HCT116 (cell line): ENCODE measurements at regions not wholly inside any gene's neighbourhood (a gene's known extent, or its start where the extent isn't known, plus 50 kb on each side); places are given as distances from the start of the nearest gene placed in this dataset.

Experiments
- ATAC-seq: fragments of 200-7000 bp; cut with Tn5 transposase; 2 replicates; pipeline ENCODE4 v1.9.1; 2020; ENCODE audit warnings: mild to moderate bottlenecking, moderate library complexity
- BruUV-seq: library from RNA; stranded (reverse); fragments of 400-500 nt; replicated peaks from 2 replicates; lab custom pipeline; 2021; lab: Mats Ljungman, UMichigan
- CTCF ChIA-PET: fragments of 300-600 bp; sonication (Branson Sonifier 250); formaldehyde crosslinking; loops from one replicate; lab custom pipeline; 2021; ENCODE audit warnings: antibody characterized with exemption; lab: Charles Lee
- POLR2A ChIA-PET: fragments of 300-600, 350-600 bp; sonication (Branson Sonifier 250); formaldehyde crosslinking; loops from one replicate; lab custom pipeline; 2021; ENCODE audit warnings: antibody characterized with exemption; lab: Charles Lee
- RAD21 ChIA-PET, 2 experiments: fragments of 300-600 bp; sonication (Branson Sonifier 250); formaldehyde crosslinking; loops; one replicate each; lab custom pipeline; 2023; ENCODE audit warnings: low total read pairs in 2 of 2; ENCODE audit not compliant: uncharacterized antibody in 2 of 2, unreplicated experiment in 2 of 2, low non-redundant PET in 1 of 2; lab: Charles Lee
- DNase-seq: peaks from one replicate; pipeline ENCODE4 v3.0.0-alpha.2; 2010; ENCODE audit warnings: low read depth, low spot score
- H2AFZ ChIP-seq: fragments of 200-600 bp; shearing (Covaris generic), sonication (generic); 2 replicates; pipeline ENCODE4 v1.6.1; 2017; ENCODE audit warnings: low read depth, mixed run types, mixed read lengths, antibody characterized with exemption, low read length; ENCODE audit not compliant: poor library complexity, severe bottlenecking
- H3K27ac ChIP-seq: 2 replicates; pipeline ENCODE4 v1.5.1; 2012; ENCODE audit warnings: low read depth, low read length
- H3K27me3 ChIP-seq: fragments of 200-600 bp; sonication (generic); 2 replicates; pipeline ENCODE4 v1.6.1; 2016; ENCODE audit warnings: mixed run types, low read length, mixed read lengths; ENCODE audit not compliant: insufficient read depth
- H3K36me3 ChIP-seq, 2 experiments: fragments of 200-500 bp in 1 of 2; fragments of 200-600 bp in 1 of 2; sonication (Bioruptor generic) in 1 of 2; sonication (generic) in 1 of 2; 2 replicates each; pipeline versions ENCODE4 v1.5.1 to v1.6.1; 2014 to 2016; ENCODE audit warnings: low read length in 2 of 2, inconsistent platforms in 1 of 2, mixed read lengths in 1 of 2, mixed run types in 1 of 2; ENCODE audit not compliant: insufficient read depth in 2 of 2, control insufficient read depth in 1 of 2
- H3K4me1 ChIP-seq, 2 experiments: fragments of 200-600 bp in 1 of 2; sonication (generic) in 1 of 2; 2 replicates each; pipeline versions ENCODE4 v1.5.1 to v1.6.1; 2012 to 2017; ENCODE audit warnings: low read length in 2 of 2, inconsistent platforms in 1 of 2, mild to moderate bottlenecking in 1 of 2, mixed read lengths in 1 of 2, mixed run types in 1 of 2, moderate library complexity in 1 of 2; ENCODE audit not compliant: insufficient read depth in 2 of 2, control insufficient read depth in 1 of 2
- H3K4me2 ChIP-seq: fragments of 200-600 bp; sonication (generic); 2 replicates; pipeline ENCODE4 v1.6.1; 2017; ENCODE audit warnings: mixed run types, low read length, mixed read lengths
- H3K4me3 ChIP-seq, 2 experiments: fragments of 200-600 bp in 1 of 2; sonication (generic) in 1 of 2; replicated peaks in 1 of 2; 2 replicates each; pipeline ENCODE4 v1.5.1; 2011 to 2016; ENCODE audit warnings: low read length in 2 of 2, control low read depth in 1 of 2, low read depth in 1 of 2, mild to moderate bottlenecking in 1 of 2, mixed read lengths in 1 of 2, mixed run types in 1 of 2
- H3K79me2 ChIP-seq: fragments of 200-600 bp; sonication (generic); 2 replicates; pipeline ENCODE4 v1.6.1; 2017; ENCODE audit warnings: mild to moderate bottlenecking, mixed run types, low read length, moderate library complexity, mixed read lengths; ENCODE audit not compliant: insufficient read depth
- H3K9ac ChIP-seq: fragments of 200-600 bp; sonication (generic); 2 replicates; pipeline ENCODE4 v1.6.1; 2016; ENCODE audit warnings: low read length, mixed read lengths
- H3K9me2 ChIP-seq: fragments of 200-600 bp; sonication (generic), shearing (Covaris generic); 2 replicates; pipeline ENCODE4 v1.6.1; 2017; ENCODE audit warnings: mixed run types, mild to moderate bottlenecking, moderate library complexity; ENCODE audit not compliant: insufficient read depth
- H3K9me3 ChIP-seq, 2 experiments: fragments of 200-500 bp in 1 of 2; fragments of 200-600 bp in 1 of 2; sonication (Bioruptor generic) in 1 of 2; sonication (generic) in 1 of 2; 2 replicates each; pipeline ENCODE4 v1.6.1; 2014 to 2017; ENCODE audit warnings: low read length in 2 of 2, mixed read lengths in 2 of 2, inconsistent platforms in 1 of 2, low read depth in 1 of 2, mild to moderate bottlenecking in 1 of 2, mixed run types in 1 of 2, moderate library complexity in 1 of 2; ENCODE audit not compliant: control insufficient read depth in 1 of 2, insufficient read depth in 1 of 2
- H4K20me1 ChIP-seq: fragments of 200-600 bp; sonication (generic), shearing (Covaris generic); 2 replicates; pipeline ENCODE4 v1.6.1; 2017; ENCODE audit warnings: mixed run types, mild to moderate bottlenecking, moderate library complexity; ENCODE audit not compliant: insufficient read depth
- CEBPB ChIP-seq: IDR thresholded peaks from 2 replicates; pipeline ENCODE4 v1.6.1; 2012; ENCODE audit warnings: low read depth
- CTCF ChIP-seq, 3 experiments: fragments of 200-600 bp in 1 of 3; sonication (generic) in 1 of 3; IDR thresholded peaks in 2 of 3; conservative IDR thresholded peaks in 1 of 3; 2 replicates each; pipeline ENCODE4 v1.5.1; 2012 to 2017; ENCODE audit warnings: low read depth in 2 of 3, low read length in 2 of 3, antibody characterized with exemption in 1 of 3, borderline replicate concordance in 1 of 3, control low read depth in 1 of 3, mild to moderate bottlenecking in 1 of 3, mixed read lengths in 1 of 3, mixed run types in 1 of 3, moderate library complexity in 1 of 3; ENCODE audit not compliant: insufficient read depth in 1 of 3
- EZH2 ChIP-seq: fragments of 200-600 bp; sonication (generic); IDR thresholded peaks from 2 replicates; pipeline ENCODE4 v1.6.1; 2017; ENCODE audit warnings: antibody characterized with exemption, mixed run types
- EZH2phosphoT487 ChIP-seq: fragments of 200-600 bp; IDR thresholded peaks from 2 replicates; pipeline ENCODE4 v1.6.1; 2018; ENCODE audit warnings: antibody characterized with exemption, borderline replicate concordance
- FOSL1 ChIP-seq: IDR thresholded peaks from 2 replicates; pipeline ENCODE4 v1.6.1; 2012; ENCODE audit warnings: low read depth
- JUND ChIP-seq: IDR thresholded peaks from 2 replicates; pipeline ENCODE4 v1.6.1; 2012
- POLR2AphosphoS5 ChIP-seq: IDR thresholded peaks from 2 replicates; pipeline ENCODE4 v1.6.1; 2011; ENCODE audit warnings: mild to moderate bottlenecking, low read depth, low read length, moderate library complexity
- RAD21 ChIP-seq: IDR thresholded peaks from 2 replicates; pipeline ENCODE4 v1.6.1; 2012; ENCODE audit warnings: low read depth, mild to moderate bottlenecking
- SRF ChIP-seq: IDR thresholded peaks from 2 replicates; pipeline ENCODE4 v1.6.1; 2012; ENCODE audit warnings: low read depth
- ZBTB33 ChIP-seq: IDR thresholded peaks from 2 replicates; pipeline ENCODE4 v1.6.1; 2011; ENCODE audit warnings: mild to moderate bottlenecking, low read length, moderate library complexity; ENCODE audit not compliant: insufficient replicate concordance; ENCODE audit errors: extremely low read depth
- intact Hi-C: fragments of 100-400 bp; cut with micrococcal nuclease; formaldehyde crosslinking; loops from 2 replicates; pipeline ENCODE4 v1.10.0; 2022

GRCh38 chr1:56355918-56356317, 223.4 kb downstream of the PLPP3 start:
- CTCF ChIA-PET, result no interaction called here
- POLR2A ChIA-PET, result no interaction called here

More at GRCh38 chr1:56355918-56356317, 223.4 kb downstream of the PLPP3 start:
- intact Hi-C loops, result loop anchor here (10.0 kb wide), 1 partner anchor 59 kb away; no protein-coding TSS in a partner anchor
- no peak for ATAC-seq
- TF ChIP-seq JUND, result no peak
- no peak for TF ChIP-seq CEBPB
- TF ChIP-seq POLR2AphosphoS5, result no peak
- no peak for TF ChIP-seq RAD21
- no peak for TF ChIP-seq CTCF (IDR thresholded peaks at IDR 0.05 in 2 of 3, conservative IDR thresholded peaks at IDR 0.05 in 1 of 3; ENCODE audit: borderline replicate concordance in 1 of 3, insufficient read depth in 1 of 3, low read depth in 2 of 3, low read length in 2 of 3)
- TF ChIP-seq EZH2phosphoT487, result no peak
- TF ChIP-seq FOSL1, result no peak
- TF ChIP-seq ZBTB33, result no peak
- TF ChIP-seq EZH2, result no peak
- no peak for TF ChIP-seq SRF
- TF ChIP-seq, all 23 proteins: peak for 0
- H3K9me2 ChIP-seq, result no peaks in the 10 kb centered on the region
- no peak overlapping the region for H2AFZ ChIP-seq
- H3K79me2 ChIP-seq, result no peaks in the 10 kb centered on the region
- no peak overlapping the region for H3K9ac ChIP-seq
- H3K27ac ChIP-seq, result no peak overlapping the region
- H3K4me2 ChIP-seq, result no peak overlapping the region
- no peaks in the 10 kb centered on the region for H3K9me3 ChIP-seq
- BruUV-seq, result no TSS peak
- DNase-seq, result no peak
- H3K36me3 ChIP-seq, result no peaks in the 10 kb centered on the region
- RAD21 ChIA-PET, result no interaction called here
- no peaks in the 10 kb centered on the region for H3K4me1 ChIP-seq
- no peaks in the 10 kb centered on the region for H3K27me3 ChIP-seq
- no peaks in the 10 kb centered on the region for H4K20me1 ChIP-seq
- H3K4me3 ChIP-seq, result no peak overlapping the region
